ENCODE measurements at regions not wholly inside any gene's neighbourhood (a gene's known extent, or its start where the extent isn't known, plus 50 kb on each side); places are given as distances from the start of the nearest gene placed in this dataset.

- no peak for TF ChIP-seq CTCF (IDR thresholded peaks at IDR 0.05; ENCODE audit: insufficient read depth, low read length, poor library complexity, severe bottlenecking)
- Histone ChIP-seq H3K27me3 (ENCODE audit: control insufficient read depth, insufficient read depth, low read length) (no peaks in the 10 kb centered on the region), H3K4me3 (ENCODE audit: low read depth, low read length) (no peak overlapping the region), H3K36me3 (ENCODE audit: control insufficient read depth, insufficient read depth, low read length) (no peaks in the 10 kb centered on the region)
- no peak for DNase-seq (ENCODE audit: low read depth)
These were observed 159.5 kb downstream of the ACKR3 start for GRCh38 chr2:236728916-236729670.

GRCh38 chr2:236730393-236730792 is 160.8 kb downstream of the ACKR3 start:
- TF ChIP-seq CTCF (IDR thresholded peaks at IDR 0.05; ENCODE audit: insufficient read depth, low read length, poor library complexity, severe bottlenecking), result no peak
- no peaks in the 10 kb centered on the region for H3K36me3 ChIP-seq (ENCODE audit: control insufficient read depth, insufficient read depth, low read length)
- no peaks in the 10 kb centered on the region for H3K27me3 ChIP-seq (ENCODE audit: control insufficient read depth, insufficient read depth, low read length)
- no peak for DNase-seq (ENCODE audit: low read depth)
- H3K4me3 ChIP-seq (ENCODE audit: low read depth, low read length), result no peak overlapping the region

- TF ChIP-seq CTCF (IDR thresholded peaks at IDR 0.05; ENCODE audit: insufficient read depth, low read length, poor library complexity, severe bottlenecking), result no peak
- Histone ChIP-seq H3K36me3 (ENCODE audit: control insufficient read depth, insufficient read depth, low read length) (no peaks in the 10 kb centered on the region), H3K27me3 (ENCODE audit: control insufficient read depth, insufficient read depth, low read length) (no peaks in the 10 kb centered on the region), H3K4me3 (ENCODE audit: low read depth, low read length) (no peak overlapping the region)
- no peak for DNase-seq (ENCODE audit: low read depth)
These were observed 162.3 kb downstream of the ACKR3 start for GRCh38 chr2:236731767-236732580.

- H3K36me3 ChIP-seq (ENCODE audit: control insufficient read depth, insufficient read depth, low read length), result no peaks in the 10 kb centered on the region
- TF ChIP-seq CTCF (IDR thresholded peaks at IDR 0.05; ENCODE audit: insufficient read depth, low read length, poor library complexity, severe bottlenecking), result no peak
- H3K27me3 ChIP-seq (ENCODE audit: control insufficient read depth, insufficient read depth, low read length), result no peaks in the 10 kb centered on the region
- no peak for DNase-seq (ENCODE audit: low read depth)
- no peak overlapping the region for H3K4me3 ChIP-seq (ENCODE audit: low read depth, low read length)
These were observed 163.5 kb downstream of the ACKR3 start for GRCh38 chr2:236733156-236733555.

GRCh38 chr2:236735825-236736238 is 166.2 kb downstream of the ACKR3 start:
- no peak for TF ChIP-seq CTCF (IDR thresholded peaks at IDR 0.05; ENCODE audit: insufficient read depth, low read length, poor library complexity, severe bottlenecking)
- H3K4me3 ChIP-seq (ENCODE audit: low read depth, low read length), result no peak overlapping the region
- no peaks in the 10 kb centered on the region for H3K36me3 ChIP-seq (ENCODE audit: control insufficient read depth, insufficient read depth, low read length)
- DNase-seq (ENCODE audit: low read depth), result no peak
- H3K27me3 ChIP-seq (ENCODE audit: control insufficient read depth, insufficient read depth, low read length), result no peaks in the 10 kb centered on the region
